ENCODE measurements at regions not wholly inside any gene's neighbourhood (a gene's known extent, or its start where the extent isn't known, plus 50 kb on each side); places are given as distances from the start of the nearest gene placed in this dataset.

GRCh38 chr6:11961923-11962322 is 50.2 kb upstream of the HIVEP1 start:
- TF ChIP-seq SIN3A (IDR thresholded peaks at IDR 0.05; ENCODE audit: borderline replicate concordance, insufficient read depth, low read length): no peak
- no peak for TF ChIP-seq REST (IDR thresholded peaks at IDR 0.05; ENCODE audit: insufficient read depth in 1 of 2, low read depth in 2 of 2, low read length in 2 of 2)
- TF ChIP-seq TAF1 (IDR thresholded peaks at IDR 0.05; ENCODE audit: borderline replicate concordance, insufficient read depth, low read length): no peak
- TF ChIP-seq FOXP2 (optimal IDR thresholded peaks at IDR 0.05; ENCODE audit: borderline replicate concordance, extremely low read depth, extremely low read length, insufficient read depth): no peak
- TF ChIP-seq POLR2AphosphoS5 (IDR thresholded peaks at IDR 0.05; ENCODE audit: low read depth, low read length): no peak

GRCh38 chr6:11960909-11961779 is 51.0 kb upstream of the HIVEP1 start:
- TF ChIP-seq SIN3A (IDR thresholded peaks at IDR 0.05; ENCODE audit: borderline replicate concordance, insufficient read depth, low read length) (no peak), TAF1 (IDR thresholded peaks at IDR 0.05; ENCODE audit: borderline replicate concordance, insufficient read depth, low read length) (no peak), POLR2AphosphoS5 (IDR thresholded peaks at IDR 0.05; ENCODE audit: low read depth, low read length) (no peak)

- TF ChIP-seq FOXP2 (optimal IDR thresholded peaks at IDR 0.05; ENCODE audit: borderline replicate concordance, extremely low read depth, extremely low read length, insufficient read depth) (no peak), REST (IDR thresholded peaks at IDR 0.05; ENCODE audit: insufficient read depth in 1 of 2, low read depth in 2 of 2, low read length in 2 of 2) (no peak), POLR2AphosphoS5 (IDR thresholded peaks at IDR 0.05; ENCODE audit: low read depth, low read length) (no peak), TAF1 (IDR thresholded peaks at IDR 0.05; ENCODE audit: borderline replicate concordance, insufficient read depth, low read length) (no peak), SIN3A (IDR thresholded peaks at IDR 0.05; ENCODE audit: borderline replicate concordance, insufficient read depth, low read length) (no peak)
These were observed 55.3 kb upstream of the HIVEP1 start for GRCh38 chr6:11956781-11957180.

GRCh38 chr6:11953641-11954040 is 58.5 kb upstream of the HIVEP1 start:
- TF ChIP-seq REST (IDR thresholded peaks at IDR 0.05; ENCODE audit: insufficient read depth in 1 of 2, low read depth in 2 of 2, low read length in 2 of 2): no peak

GRCh38 chr6:11952316-11952715 is 59.8 kb upstream of the HIVEP1 start:
- TF ChIP-seq FOXP2 (optimal IDR thresholded peaks at IDR 0.05; ENCODE audit: borderline replicate concordance, extremely low read depth, extremely low read length, insufficient read depth) (no peak), POLR2AphosphoS5 (IDR thresholded peaks at IDR 0.05; ENCODE audit: low read depth, low read length) (no peak), REST (IDR thresholded peaks at IDR 0.05; ENCODE audit: insufficient read depth in 1 of 2, low read depth in 2 of 2, low read length in 2 of 2) (no peak), TAF1 (IDR thresholded peaks at IDR 0.05; ENCODE audit: borderline replicate concordance, insufficient read depth, low read length) (no peak), SIN3A (IDR thresholded peaks at IDR 0.05; ENCODE audit: borderline replicate concordance, insufficient read depth, low read length) (no peak)
